Skeletal muscle satellite cell (primary cell): ENCODE measurements at regions not wholly inside any gene's neighbourhood (a gene's known extent, or its start where the extent isn't known, plus 50 kb on each side); places are given as distances from the start of the nearest gene placed in this dataset.

ENCODE experiments used
- H3K27me3 ChIP-seq: 2 replicates; pipeline ENCODE4 v1.7.0; 2013; ENCODE audit warnings: low read length; ENCODE audit not compliant: control insufficient read depth, insufficient read depth
- H3K36me3 ChIP-seq: 2 replicates; pipeline ENCODE4 v1.7.0; 2013; ENCODE audit warnings: mild to moderate bottlenecking, control low read depth, low read length; ENCODE audit not compliant: insufficient read depth
- H3K4me1 ChIP-seq: 2 replicates; pipeline ENCODE4 v1.7.0; 2013; ENCODE audit warnings: low read length; ENCODE audit not compliant: control insufficient read depth, insufficient read depth
- H3K4me2 ChIP-seq: 2 replicates; pipeline ENCODE4 v1.7.0; 2013; ENCODE audit warnings: mild to moderate bottlenecking, low read length
- H3K4me3 ChIP-seq: 2 replicates; pipeline ENCODE4 v1.7.0; 2013; ENCODE audit warnings: low read length
- H3K9ac ChIP-seq: 2 replicates; pipeline ENCODE4 v1.7.0; 2013; ENCODE audit warnings: mild to moderate bottlenecking, low read depth, low read length, moderate library complexity
- H3K9me3 ChIP-seq: replicated peaks from 2 replicates; pipeline ENCODE4 v1.7.0; 2013; ENCODE audit warnings: mild to moderate bottlenecking, control low read depth, low read length

DNA sequence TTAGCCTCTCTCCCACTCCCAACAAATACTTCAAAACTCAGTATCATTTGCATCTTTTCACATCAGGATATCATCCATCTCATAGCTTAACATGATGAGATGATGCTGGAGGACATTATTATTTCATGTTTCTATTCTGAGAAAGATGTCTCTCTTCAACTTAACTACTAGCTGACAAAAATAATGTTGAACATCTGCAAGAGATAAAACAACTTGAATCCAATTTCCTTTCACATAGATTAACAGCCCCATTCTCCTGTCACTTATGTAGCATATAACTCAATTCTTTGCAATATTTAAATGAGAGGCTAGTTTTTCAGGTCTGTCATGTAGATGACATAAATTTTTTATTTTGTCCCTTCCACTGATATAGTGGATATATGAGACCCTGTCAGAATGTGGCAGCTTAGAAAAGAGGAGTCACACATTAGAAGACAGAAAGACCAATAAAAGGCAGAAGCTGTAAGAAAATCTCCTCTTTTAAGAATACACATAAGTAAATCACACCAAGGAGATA is 239.2 kb upstream of the KIF2A start:
- no peaks in the 10 kb centered on the region for H3K9me3 ChIP-seq
- H3K4me2 ChIP-seq: no peak overlapping the region
- H3K9ac ChIP-seq: no peak overlapping the region
- no peak overlapping the region for H3K4me3 ChIP-seq
- H3K4me1 ChIP-seq: no peaks in the 10 kb centered on the region
- no peaks in the 10 kb centered on the region for H3K36me3 ChIP-seq
- peaks cover 27% of the 10 kb centered on the region for H3K27me3 ChIP-seq

DNA sequence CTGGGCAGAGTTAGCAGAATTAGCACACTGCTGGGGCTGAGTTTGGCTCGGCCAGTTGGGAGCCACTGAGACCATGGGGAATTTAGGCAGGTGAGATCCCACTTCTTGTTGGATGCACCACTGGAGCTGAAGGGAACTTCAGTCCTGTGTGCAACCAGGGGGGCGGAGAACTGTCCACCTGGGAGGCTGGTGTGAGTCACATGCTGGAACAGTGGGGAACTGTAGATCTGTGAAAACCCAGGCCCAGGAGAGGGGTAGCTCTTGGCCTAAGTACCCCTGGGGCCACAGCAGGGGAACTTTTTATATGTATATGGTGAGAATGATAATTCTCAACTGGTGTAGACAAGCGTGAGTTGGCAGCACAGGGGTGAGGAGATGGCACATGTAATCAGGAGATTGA is 237.5 kb upstream of the KIF2A start:
- H3K27me3 ChIP-seq: peaks cover 20% of the 10 kb centered on the region
- no peak overlapping the region for H3K4me3 ChIP-seq
- no peak overlapping the region for H3K4me2 ChIP-seq
- no peak overlapping the region for H3K9ac ChIP-seq
- H3K9me3 ChIP-seq: no peaks in the 10 kb centered on the region
- no peaks in the 10 kb centered on the region for H3K4me1 ChIP-seq
- no peaks in the 10 kb centered on the region for H3K36me3 ChIP-seq

DNA sequence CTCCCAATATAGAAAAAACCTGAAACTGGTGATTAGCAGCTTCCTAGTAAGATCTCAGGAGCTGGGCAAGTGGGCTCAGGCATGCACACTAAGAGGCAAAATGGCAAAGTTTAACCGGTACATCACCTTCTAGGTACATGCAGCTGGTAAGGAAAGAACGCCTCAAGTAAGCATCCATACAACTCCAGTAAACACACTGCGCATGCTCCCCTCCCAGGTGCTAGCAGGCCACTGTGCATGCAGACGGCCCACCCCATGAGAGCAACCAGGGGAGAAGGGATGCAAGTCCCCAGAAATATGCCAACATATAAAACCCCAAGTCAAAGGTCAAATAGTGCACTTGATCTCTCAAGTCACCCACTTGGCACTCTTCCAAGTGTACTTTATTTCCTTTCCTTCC is 228.6 kb upstream of the KIF2A start:
- peaks cover 4% of the 10 kb centered on the region for H3K4me1 ChIP-seq
- no peak overlapping the region for H3K4me3 ChIP-seq
- H3K9me3 ChIP-seq: no peaks in the 10 kb centered on the region
- no peak overlapping the region for H3K4me2 ChIP-seq
- H3K9ac ChIP-seq: no peak overlapping the region
- peaks cover 22% of the 10 kb centered on the region for H3K27me3 ChIP-seq
- no peaks in the 10 kb centered on the region for H3K36me3 ChIP-seq

DNA sequence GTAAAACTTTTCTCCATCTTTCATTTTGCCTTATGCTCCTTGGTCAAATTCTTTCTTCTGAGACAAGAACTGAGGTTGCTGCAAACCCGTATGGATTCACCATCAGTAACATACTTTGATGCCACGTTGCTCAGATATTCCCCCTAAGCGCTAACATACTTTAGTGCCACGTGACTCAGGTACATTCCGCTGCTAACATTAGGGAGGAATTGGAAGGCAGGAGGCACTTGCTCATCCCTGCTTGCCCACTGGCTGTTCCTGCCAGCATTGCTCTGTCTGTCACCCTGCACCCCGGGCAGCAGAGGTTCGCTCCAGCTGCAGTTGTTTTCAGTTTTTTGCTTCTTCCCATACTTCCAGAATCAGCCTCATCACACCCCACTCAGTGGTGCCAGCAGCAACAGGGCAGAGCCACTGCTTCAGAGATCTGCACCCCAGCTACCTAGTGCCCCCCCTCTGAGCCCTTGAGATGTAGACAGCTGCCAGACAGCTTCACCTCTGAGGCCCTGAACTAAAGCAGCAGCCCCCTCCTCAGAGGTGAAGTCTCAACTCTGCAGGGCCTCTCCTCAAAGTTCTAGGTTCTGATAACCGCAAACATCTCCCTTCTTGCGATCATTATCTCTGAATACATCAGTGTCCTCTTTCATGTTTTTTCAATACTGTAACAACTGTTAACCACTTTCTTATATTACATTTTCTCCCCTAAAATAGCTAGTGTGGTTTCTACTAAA is 228.0 kb upstream of the KIF2A start:
- Histone ChIP-seq H3K9ac (no peak overlapping the region), H3K4me1 (peaks cover 9% of the 10 kb centered on the region), H3K27me3 (peaks cover 22% of the 10 kb centered on the region), H3K9me3 (no peaks in the 10 kb centered on the region), H3K4me2 (no peak overlapping the region), H3K4me3 (no peak overlapping the region), H3K36me3 (no peaks in the 10 kb centered on the region)

DNA sequence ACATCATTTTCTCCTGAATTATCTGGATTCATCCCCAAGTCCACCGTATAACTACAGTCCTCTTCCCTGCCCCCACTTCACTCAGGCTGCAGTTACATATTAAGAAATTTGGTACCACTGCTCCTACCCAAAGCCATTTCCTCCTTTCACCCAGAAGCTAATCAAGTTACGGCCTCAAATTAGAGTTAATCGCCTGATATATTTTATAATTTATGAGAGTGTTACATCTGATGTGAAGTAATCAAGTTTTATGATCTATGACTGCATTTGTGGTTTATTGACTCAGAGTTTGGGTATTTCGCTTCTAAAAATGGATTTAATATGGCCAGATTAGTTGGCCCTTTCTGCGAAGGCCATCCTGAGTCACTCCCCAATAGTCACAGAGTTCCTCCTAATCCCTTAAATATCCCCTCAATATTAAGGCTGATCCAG is 223.6 kb upstream of the KIF2A start:
- peak overlapping the region; percentile 32 for H3K4me2 ChIP-seq
- H3K36me3 ChIP-seq: no peaks in the 10 kb centered on the region
- H3K9me3 ChIP-seq: no peaks in the 10 kb centered on the region
- no peak overlapping the region for H3K9ac ChIP-seq
- no peak overlapping the region for H3K4me3 ChIP-seq
- H3K27me3 ChIP-seq: peaks cover 45% of the 10 kb centered on the region
- peaks cover 13% of the 10 kb centered on the region for H3K4me1 ChIP-seq

DNA sequence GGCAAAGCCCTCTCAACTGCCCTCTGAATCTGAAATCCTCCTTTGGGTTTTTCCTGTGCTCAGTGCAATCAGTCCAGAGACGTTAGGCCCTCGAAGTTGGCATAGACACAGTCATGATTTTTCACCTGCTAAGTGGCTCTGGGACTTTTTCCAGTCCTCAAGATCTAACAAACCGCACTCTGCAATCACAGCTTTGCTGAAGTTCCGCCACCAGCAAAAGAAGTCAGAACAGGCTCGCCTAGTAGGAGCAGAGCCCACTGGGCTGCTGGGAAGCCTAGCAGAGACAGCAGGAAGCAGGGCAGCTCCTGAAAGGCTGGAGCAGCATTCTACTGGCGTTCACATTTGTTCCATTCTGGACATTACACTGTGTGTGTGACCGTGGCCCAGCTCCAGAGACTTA is 222.8 kb upstream of the KIF2A start:
- Histone ChIP-seq H3K4me1 (peaks cover 13% of the 10 kb centered on the region), H3K36me3 (no peaks in the 10 kb centered on the region), H3K4me3 (no peak overlapping the region), H3K4me2 (no peak overlapping the region), H3K9me3 (no peaks in the 10 kb centered on the region), H3K9ac (no peak overlapping the region), H3K27me3 (peaks cover 45% of the 10 kb centered on the region)

DNA sequence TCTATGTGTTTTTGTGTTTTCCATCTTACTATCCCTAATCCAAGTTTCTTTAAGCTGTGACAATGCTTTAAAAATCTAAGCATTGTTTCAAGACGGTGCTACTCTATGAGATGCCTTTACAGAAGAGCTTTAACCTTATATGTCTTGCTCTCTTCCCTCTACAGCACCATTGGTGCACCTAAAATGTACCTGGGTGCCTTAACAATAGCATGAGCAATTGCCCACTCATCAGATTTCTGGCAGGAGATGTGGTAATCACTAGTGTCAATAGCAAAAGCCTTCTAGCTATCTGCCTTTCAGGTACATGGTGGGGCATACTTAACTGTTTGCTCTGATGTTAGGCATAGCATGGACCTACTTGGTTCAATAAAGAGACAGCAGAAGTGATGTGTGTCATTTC is 222.3 kb upstream of the KIF2A start:
- Histone ChIP-seq H3K27me3 (peaks cover 43% of the 10 kb centered on the region), H3K4me1 (peaks cover 13% of the 10 kb centered on the region), H3K9ac (no peak overlapping the region), H3K9me3 (no peaks in the 10 kb centered on the region), H3K4me3 (no peak overlapping the region), H3K4me2 (no peak overlapping the region), H3K36me3 (no peaks in the 10 kb centered on the region)

DNA sequence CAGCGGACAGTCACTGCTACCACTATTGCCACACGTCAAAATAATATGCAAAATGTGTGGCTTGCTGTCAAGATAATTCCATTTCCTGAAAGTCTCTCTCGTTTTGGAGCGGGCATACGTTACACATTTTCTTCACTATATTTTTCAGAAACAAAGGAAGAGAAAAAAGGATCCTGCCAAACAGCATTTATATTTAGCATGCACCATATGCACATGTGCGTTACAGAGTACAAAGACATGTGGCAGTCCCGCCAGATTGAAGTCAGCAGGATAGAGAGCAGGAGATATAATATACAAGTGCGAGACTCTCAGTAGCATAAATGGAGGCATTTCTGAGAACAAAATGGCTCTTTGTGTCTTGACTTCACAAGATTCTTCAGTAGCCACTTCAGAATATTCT is 221.6 kb upstream of the KIF2A start:
- H3K4me3 ChIP-seq: no peak overlapping the region
- H3K4me1 ChIP-seq: peaks cover 13% of the 10 kb centered on the region
- H3K4me2 ChIP-seq: no peak overlapping the region
- H3K27me3 ChIP-seq: peaks cover 37% of the 10 kb centered on the region
- no peaks in the 10 kb centered on the region for H3K9me3 ChIP-seq
- no peaks in the 10 kb centered on the region for H3K36me3 ChIP-seq
- no peak overlapping the region for H3K9ac ChIP-seq

DNA sequence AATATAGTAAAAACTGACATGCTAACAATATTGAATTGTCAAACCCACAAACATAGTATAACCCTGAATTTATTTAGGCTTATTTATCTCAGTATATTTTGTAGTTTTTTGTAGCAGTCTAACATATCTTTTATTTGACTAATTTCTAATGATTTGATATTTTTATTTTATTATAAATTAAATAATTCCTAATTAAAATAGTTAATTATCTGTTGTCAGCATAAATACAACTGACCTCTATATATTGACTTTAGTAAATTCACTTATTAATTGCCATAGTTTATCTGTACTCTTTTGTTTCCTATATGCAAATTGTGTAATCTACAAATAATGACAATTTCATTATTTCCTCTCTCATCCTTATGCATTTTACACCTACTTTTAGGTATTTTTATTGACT is 215.1 kb upstream of the KIF2A start:
- H3K9me3 ChIP-seq: no peaks in the 10 kb centered on the region
- H3K4me3 ChIP-seq: no peak overlapping the region
- H3K9ac ChIP-seq: no peak overlapping the region
- H3K27me3 ChIP-seq: peaks cover 22% of the 10 kb centered on the region
- H3K4me1 ChIP-seq: no peaks in the 10 kb centered on the region
- H3K4me2 ChIP-seq: no peak overlapping the region
- no peaks in the 10 kb centered on the region for H3K36me3 ChIP-seq

DNA sequence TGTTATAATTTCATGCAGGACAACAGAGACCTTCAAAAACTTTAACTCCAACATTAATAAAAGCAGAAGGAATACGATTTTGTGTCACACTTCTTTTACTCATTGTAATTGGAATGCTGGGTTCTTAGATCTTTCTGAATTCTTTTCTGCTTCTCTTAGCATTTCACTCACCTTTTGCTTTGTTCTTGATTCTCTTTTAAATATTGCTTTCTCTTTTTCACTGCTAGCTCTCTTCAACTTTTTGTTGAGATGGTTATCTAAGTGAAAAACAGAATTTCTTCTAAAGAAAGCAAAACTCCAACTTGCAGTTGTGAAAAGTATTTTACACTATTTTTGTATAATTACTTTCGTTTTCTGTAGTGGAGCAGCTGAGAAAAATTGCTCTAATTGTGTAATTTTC is 212.6 kb upstream of the KIF2A start:
- H3K27me3 ChIP-seq: peaks cover 15% of the 10 kb centered on the region
- no peaks in the 10 kb centered on the region for H3K9me3 ChIP-seq
- no peak overlapping the region for H3K4me2 ChIP-seq
- H3K4me1 ChIP-seq: no peaks in the 10 kb centered on the region
- no peak overlapping the region for H3K4me3 ChIP-seq
- H3K9ac ChIP-seq: no peak overlapping the region
- no peaks in the 10 kb centered on the region for H3K36me3 ChIP-seq

DNA sequence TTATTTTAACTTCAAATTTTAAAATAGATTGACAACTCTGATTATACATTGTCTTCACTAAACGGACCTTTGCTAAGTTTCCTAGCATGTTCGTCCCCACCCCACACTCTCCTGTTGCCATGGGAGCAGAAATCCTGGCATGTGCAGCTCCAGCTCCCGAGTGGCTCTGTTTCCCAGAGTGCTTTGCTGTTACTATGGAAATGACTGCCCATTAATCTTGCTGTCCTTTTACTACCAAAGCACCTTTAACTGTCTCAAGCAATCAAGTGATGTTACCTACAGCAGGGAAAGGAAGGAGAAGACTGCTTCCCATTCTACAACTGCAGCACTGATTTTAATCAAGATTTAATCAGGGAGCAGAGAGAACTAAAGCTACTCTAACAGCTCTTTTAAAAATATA is 212.0 kb upstream of the KIF2A start:
- H3K36me3 ChIP-seq: no peaks in the 10 kb centered on the region
- peaks cover 15% of the 10 kb centered on the region for H3K27me3 ChIP-seq
- H3K9me3 ChIP-seq: no peaks in the 10 kb centered on the region
- no peak overlapping the region for H3K9ac ChIP-seq
- H3K4me3 ChIP-seq: no peak overlapping the region
- H3K4me2 ChIP-seq: no peak overlapping the region
- H3K4me1 ChIP-seq: no peaks in the 10 kb centered on the region

DNA sequence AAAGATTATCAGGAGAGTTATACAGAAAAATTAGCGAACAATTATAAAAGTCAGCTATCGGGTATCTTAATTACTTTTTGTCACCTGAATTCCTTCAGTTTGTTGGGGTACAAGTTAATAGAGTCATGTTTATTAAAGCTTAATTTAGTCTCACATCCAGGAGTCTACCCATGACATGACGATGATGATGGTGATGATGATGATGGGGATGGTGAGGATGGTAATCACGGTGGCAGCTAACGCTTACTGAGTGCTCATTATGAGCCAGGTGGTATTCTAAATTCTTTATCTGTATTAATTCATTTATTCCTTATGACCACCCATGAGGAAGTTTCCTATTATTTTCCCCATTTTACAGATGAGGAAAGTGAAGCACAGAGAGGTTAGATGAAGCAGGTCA is 208.6 kb upstream of the KIF2A start:
- H3K4me2 ChIP-seq: no peak overlapping the region
- no peaks in the 10 kb centered on the region for H3K4me1 ChIP-seq
- H3K36me3 ChIP-seq: no peaks in the 10 kb centered on the region
- H3K9me3 ChIP-seq: no peaks in the 10 kb centered on the region
- no peak overlapping the region for H3K9ac ChIP-seq
- H3K4me3 ChIP-seq: no peak overlapping the region
- H3K27me3 ChIP-seq: peaks cover 18% of the 10 kb centered on the region
